ENCODE measurements at regions not wholly inside any gene's neighbourhood (a gene's known extent, or its start where the extent isn't known, plus 50 kb on each side); places are given as distances from the start of the nearest gene placed in this dataset.

GRCh38 chr1:37255868-37256267 lies 218.5 kb upstream of the ZC3H12A start:
- no peak for TF ChIP-seq CTCF (IDR thresholded peaks at IDR 0.05)

DNA sequence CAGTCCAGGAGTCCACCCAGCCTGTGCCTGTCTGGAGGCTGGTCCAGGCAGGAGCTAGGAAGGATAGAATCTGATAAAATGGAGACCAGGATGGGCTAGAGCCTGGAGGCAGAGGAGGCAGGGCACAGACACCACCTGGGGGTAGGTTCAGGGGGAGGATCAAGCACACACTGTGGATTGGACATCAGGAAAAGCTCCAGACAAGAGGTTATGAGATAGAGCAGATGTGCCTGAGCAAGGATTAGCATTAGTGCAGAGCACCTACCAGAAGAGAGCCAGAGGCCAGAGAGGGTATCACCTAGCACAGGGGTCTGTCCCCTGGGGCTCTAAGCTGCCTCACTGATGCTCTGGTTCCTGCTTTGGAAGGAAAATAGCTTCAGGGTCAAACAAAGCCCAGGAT lies 216.7 kb upstream of the ZC3H12A start:
- TF ChIP-seq CTCF (IDR thresholded peaks at IDR 0.05): no peak

DNA sequence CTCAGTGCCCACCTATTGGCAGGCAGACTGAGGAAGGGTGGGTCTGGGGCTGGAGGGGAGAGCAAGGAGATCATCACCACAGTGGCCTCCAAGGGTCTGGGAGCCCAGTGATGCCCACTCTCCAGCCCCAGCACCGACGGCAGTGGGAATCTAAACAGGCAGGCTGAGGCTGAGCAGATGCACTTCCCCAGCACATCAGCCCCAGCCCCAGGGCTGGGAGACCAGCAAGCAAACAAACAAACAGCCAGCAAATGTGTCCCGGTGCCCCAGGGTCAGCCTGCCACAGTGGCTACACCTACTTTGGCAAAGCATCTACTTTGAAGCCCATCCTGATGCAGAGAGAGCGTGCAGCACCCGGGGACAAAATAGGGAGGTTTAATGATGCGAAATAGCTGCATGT lies 216.3 kb upstream of the ZC3H12A start:
- TF ChIP-seq CTCF (IDR thresholded peaks at IDR 0.05): no peak

DNA sequence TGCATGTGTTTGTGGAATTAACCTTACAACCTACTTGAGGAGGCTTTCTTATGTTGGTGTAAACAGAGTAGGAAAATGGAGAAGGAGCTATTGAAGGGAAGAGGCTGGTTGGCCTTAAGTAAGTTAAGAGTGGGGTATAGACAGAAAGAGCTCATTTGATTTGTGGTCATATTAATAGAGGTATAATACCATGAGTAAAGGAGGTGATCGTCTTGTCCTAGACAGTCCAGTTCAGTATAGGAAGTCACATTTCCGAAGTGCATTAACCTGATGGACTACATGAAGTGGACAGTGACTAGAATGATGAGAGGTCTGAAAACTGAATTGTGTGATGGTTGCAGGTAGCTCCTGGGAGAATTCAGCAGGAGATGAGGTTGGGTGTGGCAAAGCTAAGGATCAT lies 215.4 kb upstream of the ZC3H12A start:
- TF ChIP-seq CTCF (IDR thresholded peaks at IDR 0.05): no peak

- no peak for TF ChIP-seq CTCF (IDR thresholded peaks at IDR 0.05)
These were observed 213.3 kb upstream of the ZC3H12A start for GRCh38 chr1:37261129-37261528.

- no peak for TF ChIP-seq CTCF (IDR thresholded peaks at IDR 0.05)
These were observed 211.8 kb upstream of the ZC3H12A start for GRCh38 chr1:37262439-37263170.

DNA sequence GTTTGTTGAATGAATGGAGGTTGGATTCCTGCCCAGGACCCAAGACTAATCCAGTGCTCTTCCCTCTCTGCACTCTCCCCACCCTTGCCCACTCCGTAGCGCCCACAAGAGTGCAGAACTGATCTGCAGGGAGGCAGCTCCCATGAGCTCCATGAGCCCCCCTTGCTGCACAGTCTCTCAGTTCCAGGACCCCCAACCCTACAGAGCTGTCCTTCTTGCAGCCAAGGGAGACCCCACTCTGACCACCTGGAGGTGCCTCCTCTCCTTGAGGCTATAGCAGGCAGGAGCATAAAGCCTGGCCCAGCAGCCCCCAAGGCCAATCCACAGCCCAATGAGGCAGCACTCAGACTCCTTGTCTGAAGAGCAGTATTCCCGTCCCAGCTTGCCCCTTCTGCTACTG lies 209.2 kb upstream of the ZC3H12A start:
- no peak for TF ChIP-seq CTCF (IDR thresholded peaks at IDR 0.05)

Data from LNCAP (cell line).